ENCODE measurements at regions not wholly inside any gene's neighbourhood (a gene's known extent, or its start where the extent isn't known, plus 50 kb on each side); places are given as distances from the start of the nearest gene placed in this dataset.

GRCh38 chr1:19015476-19015875 is 59.0 kb upstream of the IFFO2 start:
- TF ChIP-seq CTCF (IDR thresholded peaks at IDR 0.05) (no peak), POLR2A (IDR thresholded peaks at IDR 0.05) (no peak)
